CD8-positive, alpha-beta memory T cell (primary cell): ENCODE measurements at regions not wholly inside any gene's neighbourhood (a gene's known extent, or its start where the extent isn't known, plus 50 kb on each side); places are given as distances from the start of the nearest gene placed in this dataset.

Experiments used
- CTCF ChIA-PET: fragments of 350-600 bp; sonication (Branson Sonifier 250); formaldehyde crosslinking; loops from one replicate; lab custom pipeline; 2021; ENCODE audit warnings: antibody characterized with exemption; lab: Charles Lee
- POLR2A ChIA-PET: fragments of 350-600 bp; sonication (Branson Sonifier 250); formaldehyde crosslinking; loops from one replicate; lab custom pipeline; 2021; ENCODE audit warnings: antibody characterized with exemption; lab: Charles Lee
- DNase-seq, 5 donors: peaks; one replicate each; pipeline versions ENCODE4 v3.0.0 to v3.0.0-alpha.2; 2020 to 2022; ENCODE audit warnings: mixed read lengths in 1 of 5
- H3K27ac ChIP-seq: one replicate; pipeline ENCODE4 v1.7.0; 2013; ENCODE audit warnings: low read depth, mild to moderate bottlenecking, low read length, moderate library complexity
- H3K27me3 ChIP-seq: 2 replicates; pipeline ENCODE4 v1.7.0; 2013; ENCODE audit warnings: low read length, mild to moderate bottlenecking; ENCODE audit not compliant: insufficient read depth, poor library complexity, severe bottlenecking
- H3K36me3 ChIP-seq: 2 replicates; pipeline ENCODE4 v1.7.0; 2013; ENCODE audit warnings: mild to moderate bottlenecking, low read length, moderate library complexity; ENCODE audit not compliant: insufficient read depth
- H3K4me1 ChIP-seq: 2 replicates; pipeline ENCODE4 v1.7.0; 2013; ENCODE audit warnings: mild to moderate bottlenecking, low read length, moderate library complexity; ENCODE audit not compliant: insufficient read depth
- H3K4me3 ChIP-seq: 2 replicates; pipeline ENCODE4 v1.7.0; 2013; ENCODE audit warnings: mild to moderate bottlenecking, low read length
- H3K9me3 ChIP-seq: 2 replicates; pipeline ENCODE4 v1.7.0; 2013; ENCODE audit warnings: mild to moderate bottlenecking, low read length
- H3K27ac Mint-ChIP-seq, 8 donors: one replicate each; pipeline ENCODE4 v1.8.0; 2020 to 2021; ENCODE audit warnings: mixed read lengths in 8 of 8, mild to moderate bottlenecking in 6 of 8, inconsistent platforms in 3 of 8, moderate library complexity in 3 of 8
- H3K27me3 Mint-ChIP-seq, 2 donors: one replicate each; pipeline ENCODE4 v1.8.0; 2020 to 2021; ENCODE audit warnings: mixed read lengths in 2 of 2, mild to moderate bottlenecking in 1 of 2, moderate library complexity in 1 of 2
- H3K36me3 Mint-ChIP-seq, 3 donors: one replicate each; pipeline ENCODE4 v1.8.0; 2020 to 2021; ENCODE audit warnings: mixed read lengths in 3 of 3, inconsistent platforms in 1 of 3, mild to moderate bottlenecking in 1 of 3
- H3K4me1 Mint-ChIP-seq, 3 donors: one replicate each; pipeline ENCODE4 v1.8.0; 2020 to 2021; ENCODE audit warnings: mixed read lengths in 3 of 3, inconsistent platforms in 1 of 3, mild to moderate bottlenecking in 1 of 3
- H3K4me3 Mint-ChIP-seq, 7 donors: one replicate each; pipeline ENCODE4 v1.8.0; 2020 to 2021; ENCODE audit warnings: mixed read lengths in 7 of 7, mild to moderate bottlenecking in 6 of 7, moderate library complexity in 4 of 7, inconsistent platforms in 2 of 7
- H3K9me3 Mint-ChIP-seq, 5 donors: one replicate each; pipeline ENCODE4 v1.8.0; 2020 to 2022; ENCODE audit warnings: mixed read lengths in 5 of 5, mild to moderate bottlenecking in 3 of 5, moderate library complexity in 2 of 5, inconsistent platforms in 1 of 5

GRCh38 chr3:107271787-107272387 lies 105.4 kb upstream of the CCDC54 start:
- H3K36me3 Mint-ChIP-seq = no peaks in the 10 kb centered on the region
- H3K4me1 Mint-ChIP-seq = no peaks in the 10 kb centered on the region
- H3K27ac ChIP-seq = no peak overlapping the region
- H3K27me3 Mint-ChIP-seq = peaks cover 5 to 42% of the 10 kb centered on the region in 2 donors
- DNase-seq = no peak
- H3K4me1 ChIP-seq = no peaks in the 10 kb centered on the region
- H3K9me3 Mint-ChIP-seq = no peaks in the 10 kb centered on the region
- CTCF ChIA-PET = interaction anchor here (0.6 to 2.1 kb wide), 4 partner anchors 9 to 579 kb away, joined by 3 to 14 read pairs (median 4); no protein-coding TSS in a partner anchor
- no peak overlapping the region for H3K27ac Mint-ChIP-seq
- no peak overlapping the region for H3K4me3 Mint-ChIP-seq
- H3K36me3 ChIP-seq = no peaks in the 10 kb centered on the region
- H3K27me3 ChIP-seq = no peaks in the 10 kb centered on the region
- H3K9me3 ChIP-seq = no peaks in the 10 kb centered on the region
- no peak overlapping the region for H3K4me3 ChIP-seq
- POLR2A ChIA-PET = no interaction called here

- no peak overlapping the region for H3K4me3 Mint-ChIP-seq
- no peaks in the 10 kb centered on the region for H3K9me3 Mint-ChIP-seq
- no peaks in the 10 kb centered on the region for H3K36me3 Mint-ChIP-seq
- Histone ChIP-seq H3K27me3 (no peaks in the 10 kb centered on the region), H3K4me1 (no peaks in the 10 kb centered on the region), H3K27ac (no peak overlapping the region), H3K9me3 (no peaks in the 10 kb centered on the region), H3K36me3 (no peaks in the 10 kb centered on the region), H3K4me3 (no peak overlapping the region)
- POLR2A ChIA-PET = no interaction called here
- no peak for DNase-seq
- H3K4me1 Mint-ChIP-seq = no peaks in the 10 kb centered on the region
- H3K27ac Mint-ChIP-seq = no peak overlapping the region
- H3K27me3 Mint-ChIP-seq = peaks cover 5 to 47% of the 10 kb centered on the region in 2 donors
- CTCF ChIA-PET = interaction anchor here (1.0 to 2.1 kb wide), 3 partner anchors 9 to 158 kb away, joined by 3 to 14 read pairs (median 4); no protein-coding TSS in a partner anchor
Measured at GRCh38 chr3:107272471-107272870, 104.8 kb upstream of the CCDC54 start.

- Mint-ChIP-seq H3K9me3 (no peaks in the 10 kb centered on the region), H3K36me3 (no peaks in the 10 kb centered on the region), H3K4me1 (no peaks in the 10 kb centered on the region), H3K27ac (no peak overlapping the region), H3K4me3 (no peak overlapping the region), H3K27me3 (peaks cover 5 to 48% of the 10 kb centered on the region in 2 donors)
- ChIA-PET CTCF (interaction anchor here (1.2 to 2.1 kb wide), 2 partner anchors 149 to 158 kb away, joined by 3 to 14 read pairs; no protein-coding TSS in a partner anchor), POLR2A (no interaction called here)
- no peaks in the 10 kb centered on the region for H3K9me3 ChIP-seq
- H3K36me3 ChIP-seq = no peaks in the 10 kb centered on the region
- no peak overlapping the region for H3K4me3 ChIP-seq
- H3K27ac ChIP-seq = no peak overlapping the region
- no peak for DNase-seq
- H3K4me1 ChIP-seq = no peaks in the 10 kb centered on the region
- H3K27me3 ChIP-seq = no peaks in the 10 kb centered on the region
Measured at GRCh38 chr3:107272885-107273284, 104.4 kb upstream of the CCDC54 start.

- Mint-ChIP-seq H3K36me3 (no peaks in the 10 kb centered on the region), H3K9me3 (no peaks in the 10 kb centered on the region), H3K27me3 (peaks cover 5 to 48% of the 10 kb centered on the region in 2 donors), H3K4me3 (no peak overlapping the region), H3K27ac (no peak overlapping the region), H3K4me1 (no peaks in the 10 kb centered on the region)
- no peaks in the 10 kb centered on the region for H3K36me3 ChIP-seq
- ChIA-PET CTCF (no interaction called here), POLR2A (no interaction called here)
- H3K9me3 ChIP-seq = no peaks in the 10 kb centered on the region
- no peak for DNase-seq
- H3K4me3 ChIP-seq = no peak overlapping the region
- H3K27ac ChIP-seq = no peak overlapping the region
- H3K27me3 ChIP-seq = no peaks in the 10 kb centered on the region
- H3K4me1 ChIP-seq = no peaks in the 10 kb centered on the region
Measured at GRCh38 chr3:107273771-107274170, 103.5 kb upstream of the CCDC54 start.

- Histone ChIP-seq H3K27me3 (no peaks in the 10 kb centered on the region), H3K9me3 (no peaks in the 10 kb centered on the region), H3K27ac (no peak overlapping the region), H3K4me1 (no peaks in the 10 kb centered on the region), H3K36me3 (no peaks in the 10 kb centered on the region), H3K4me3 (no peak overlapping the region)
- no peak for DNase-seq
- Mint-ChIP-seq H3K27ac (no peak overlapping the region), H3K27me3 (peaks cover 5 to 45% of the 10 kb centered on the region in 2 donors), H3K4me1 (no peaks in the 10 kb centered on the region), H3K36me3 (no peaks in the 10 kb centered on the region), H3K9me3 (no peaks in the 10 kb centered on the region), H3K4me3 (no peak overlapping the region)
- ChIA-PET POLR2A (no interaction called here), CTCF (interaction anchor here (0.9 to 1.5 kb wide), 2 partner anchors 12 to 145 kb away, joined by 3 to 5 read pairs; no protein-coding TSS in a partner anchor)
Measured at GRCh38 chr3:107275511-107275910, 101.7 kb upstream of the CCDC54 start.

GRCh38 chr3:107283948-107284347 lies 93.3 kb upstream of the CCDC54 start:
- Mint-ChIP-seq H3K4me3 (no peak overlapping the region), H3K4me1 (peaks cover 0 to 2% (median 0%) of the 10 kb centered on the region in 3 donors), H3K9me3 (no peaks in the 10 kb centered on the region), H3K36me3 (no peaks in the 10 kb centered on the region), H3K27me3 (peaks cover 8 to 31% of the 10 kb centered on the region in 2 donors), H3K27ac (no peak overlapping the region)
- Histone ChIP-seq H3K4me3 (no peak overlapping the region), H3K27me3 (no peaks in the 10 kb centered on the region), H3K4me1 (no peaks in the 10 kb centered on the region), H3K36me3 (no peaks in the 10 kb centered on the region), H3K27ac (no peak overlapping the region), H3K9me3 (no peaks in the 10 kb centered on the region)
- no peak for DNase-seq
- CTCF ChIA-PET = no interaction called here
- POLR2A ChIA-PET = no interaction called here

- DNase-seq = no peak
Measured at GRCh38 chr3:107284612-107285011, 92.6 kb upstream of the CCDC54 start.

GRCh38 chr3:107285197-107285596 lies 92.0 kb upstream of the CCDC54 start:
- no peak for DNase-seq
- H3K4me3 ChIP-seq = no peak overlapping the region
- H3K27ac ChIP-seq = no peak overlapping the region
- H3K27me3 ChIP-seq = no peaks in the 10 kb centered on the region
- H3K36me3 ChIP-seq = no peaks in the 10 kb centered on the region
- ChIA-PET CTCF (no interaction called here), POLR2A (no interaction called here)
- H3K9me3 ChIP-seq = no peaks in the 10 kb centered on the region
- Mint-ChIP-seq H3K36me3 (no peaks in the 10 kb centered on the region), H3K9me3 (no peaks in the 10 kb centered on the region), H3K4me3 (no peak overlapping the region), H3K4me1 (peaks cover 0 to 2% (median 0%) of the 10 kb centered on the region in 3 donors), H3K27ac (no peak overlapping the region), H3K27me3 (peaks cover 9 to 31% of the 10 kb centered on the region in 2 donors)
- H3K4me1 ChIP-seq = no peaks in the 10 kb centered on the region

More at GRCh38 chr3:107284612-107285011, 92.6 kb upstream of the CCDC54 start:
- H3K4me3 ChIP-seq = no peak overlapping the region
- ChIA-PET POLR2A (no interaction called here), CTCF (no interaction called here)
- Mint-ChIP-seq H3K4me1 (peaks cover 0 to 2% (median 0%) of the 10 kb centered on the region in 3 donors), H3K4me3 (no peak overlapping the region), H3K9me3 (no peaks in the 10 kb centered on the region), H3K27ac (no peak overlapping the region), H3K36me3 (no peaks in the 10 kb centered on the region), H3K27me3 (peaks cover 8 to 31% of the 10 kb centered on the region in 2 donors)
- no peaks in the 10 kb centered on the region for H3K4me1 ChIP-seq
- no peaks in the 10 kb centered on the region for H3K36me3 ChIP-seq
- no peaks in the 10 kb centered on the region for H3K27me3 ChIP-seq
- H3K9me3 ChIP-seq = no peaks in the 10 kb centered on the region
- no peak overlapping the region for H3K27ac ChIP-seq
